Panc1 (cell line): ENCODE measurements at regions not wholly inside any gene's neighbourhood (a gene's known extent, or its start where the extent isn't known, plus 50 kb on each side); places are given as distances from the start of the nearest gene placed in this dataset.

ENCODE experiments used
- POLR2AphosphoS5 ChIP-seq: IDR thresholded peaks from 2 replicates; pipeline ENCODE4 v1.6.1; 2012; ENCODE audit warnings: mild to moderate bottlenecking, low read depth, low read length, moderate library complexity
- SIN3A ChIP-seq: IDR thresholded peaks from 2 replicates; pipeline ENCODE4 v1.6.1; 2012; ENCODE audit warnings: low read depth, mild to moderate bottlenecking, low read length, moderate library complexity, borderline replicate concordance; ENCODE audit not compliant: insufficient read depth
- TCF7L2 ChIP-seq: IDR thresholded peaks from 2 replicates; pipeline ENCODE4 v1.6.1; 2011; ENCODE audit warnings: mild to moderate bottlenecking, low read depth, low read length, inconsistent platforms
- TF ChIP-seq, protein P1 (sequence below): fragments of 450-650 bp; IDR thresholded peaks from 2 replicates; pipeline ENCODE4 v1.5.1; 2017; ENCODE audit warnings: mild to moderate bottlenecking
- TF ChIP-seq, protein P2 (sequence below), 2 experiments: IDR thresholded peaks; 2 replicates each; pipeline ENCODE4 v1.6.1; 2011 to 2012; ENCODE audit warnings: low read depth in 2 of 2, control low read depth in 1 of 2, low read length in 1 of 2, mild to moderate bottlenecking in 1 of 2, moderate library complexity in 1 of 2; ENCODE audit not compliant: insufficient read depth in 1 of 2

GRCh38 chr13:107305178-107305577 lies 737.2 kb upstream of the ARGLU1 start:
- TF ChIP-seq, protein P1, sequence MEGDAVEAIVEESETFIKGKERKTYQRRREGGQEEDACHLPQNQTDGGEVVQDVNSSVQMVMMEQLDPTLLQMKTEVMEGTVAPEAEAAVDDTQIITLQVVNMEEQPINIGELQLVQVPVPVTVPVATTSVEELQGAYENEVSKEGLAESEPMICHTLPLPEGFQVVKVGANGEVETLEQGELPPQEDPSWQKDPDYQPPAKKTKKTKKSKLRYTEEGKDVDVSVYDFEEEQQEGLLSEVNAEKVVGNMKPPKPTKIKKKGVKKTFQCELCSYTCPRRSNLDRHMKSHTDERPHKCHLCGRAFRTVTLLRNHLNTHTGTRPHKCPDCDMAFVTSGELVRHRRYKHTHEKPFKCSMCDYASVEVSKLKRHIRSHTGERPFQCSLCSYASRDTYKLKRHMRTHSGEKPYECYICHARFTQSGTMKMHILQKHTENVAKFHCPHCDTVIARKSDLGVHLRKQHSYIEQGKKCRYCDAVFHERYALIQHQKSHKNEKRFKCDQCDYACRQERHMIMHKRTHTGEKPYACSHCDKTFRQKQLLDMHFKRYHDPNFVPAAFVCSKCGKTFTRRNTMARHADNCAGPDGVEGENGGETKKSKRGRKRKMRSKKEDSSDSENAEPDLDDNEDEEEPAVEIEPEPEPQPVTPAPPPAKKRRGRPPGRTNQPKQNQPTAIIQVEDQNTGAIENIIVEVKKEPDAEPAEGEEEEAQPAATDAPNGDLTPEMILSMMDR = no peak
- TF ChIP-seq, protein P2, sequence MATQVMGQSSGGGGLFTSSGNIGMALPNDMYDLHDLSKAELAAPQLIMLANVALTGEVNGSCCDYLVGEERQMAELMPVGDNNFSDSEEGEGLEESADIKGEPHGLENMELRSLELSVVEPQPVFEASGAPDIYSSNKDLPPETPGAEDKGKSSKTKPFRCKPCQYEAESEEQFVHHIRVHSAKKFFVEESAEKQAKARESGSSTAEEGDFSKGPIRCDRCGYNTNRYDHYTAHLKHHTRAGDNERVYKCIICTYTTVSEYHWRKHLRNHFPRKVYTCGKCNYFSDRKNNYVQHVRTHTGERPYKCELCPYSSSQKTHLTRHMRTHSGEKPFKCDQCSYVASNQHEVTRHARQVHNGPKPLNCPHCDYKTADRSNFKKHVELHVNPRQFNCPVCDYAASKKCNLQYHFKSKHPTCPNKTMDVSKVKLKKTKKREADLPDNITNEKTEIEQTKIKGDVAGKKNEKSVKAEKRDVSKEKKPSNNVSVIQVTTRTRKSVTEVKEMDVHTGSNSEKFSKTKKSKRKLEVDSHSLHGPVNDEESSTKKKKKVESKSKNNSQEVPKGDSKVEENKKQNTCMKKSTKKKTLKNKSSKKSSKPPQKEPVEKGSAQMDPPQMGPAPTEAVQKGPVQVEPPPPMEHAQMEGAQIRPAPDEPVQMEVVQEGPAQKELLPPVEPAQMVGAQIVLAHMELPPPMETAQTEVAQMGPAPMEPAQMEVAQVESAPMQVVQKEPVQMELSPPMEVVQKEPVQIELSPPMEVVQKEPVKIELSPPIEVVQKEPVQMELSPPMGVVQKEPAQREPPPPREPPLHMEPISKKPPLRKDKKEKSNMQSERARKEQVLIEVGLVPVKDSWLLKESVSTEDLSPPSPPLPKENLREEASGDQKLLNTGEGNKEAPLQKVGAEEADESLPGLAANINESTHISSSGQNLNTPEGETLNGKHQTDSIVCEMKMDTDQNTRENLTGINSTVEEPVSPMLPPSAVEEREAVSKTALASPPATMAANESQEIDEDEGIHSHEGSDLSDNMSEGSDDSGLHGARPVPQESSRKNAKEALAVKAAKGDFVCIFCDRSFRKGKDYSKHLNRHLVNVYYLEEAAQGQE (IDR thresholded peaks at IDR 0.05; ENCODE audit: insufficient read depth in 1 of 2, low read depth in 2 of 2, low read length in 1 of 2) = no peak
- no peak for TF ChIP-seq TCF7L2
- no peak for TF ChIP-seq POLR2AphosphoS5
- no peak for TF ChIP-seq SIN3A
